ENCODE measurements at regions not wholly inside any gene's neighbourhood (a gene's known extent, or its start where the extent isn't known, plus 50 kb on each side); places are given as distances from the start of the nearest gene placed in this dataset.
"Not testable (repeated sequence)": the region's sequence is repeated elsewhere in the genome, so short reads cannot be mapped to it uniquely, and the experiment has no call there.

GRCh38 chr6:144360401-144360800, 75.3 kb downstream of the UTRN start:
- no peak for DNase-seq

GRCh38 chr6:144361016-144361415, 75.9 kb downstream of the UTRN start:
- DNase-seq, result no peak

- no peak for DNase-seq
These were observed 77.2 kb downstream of the UTRN start for GRCh38 chr6:144362042-144363018.

DNA sequence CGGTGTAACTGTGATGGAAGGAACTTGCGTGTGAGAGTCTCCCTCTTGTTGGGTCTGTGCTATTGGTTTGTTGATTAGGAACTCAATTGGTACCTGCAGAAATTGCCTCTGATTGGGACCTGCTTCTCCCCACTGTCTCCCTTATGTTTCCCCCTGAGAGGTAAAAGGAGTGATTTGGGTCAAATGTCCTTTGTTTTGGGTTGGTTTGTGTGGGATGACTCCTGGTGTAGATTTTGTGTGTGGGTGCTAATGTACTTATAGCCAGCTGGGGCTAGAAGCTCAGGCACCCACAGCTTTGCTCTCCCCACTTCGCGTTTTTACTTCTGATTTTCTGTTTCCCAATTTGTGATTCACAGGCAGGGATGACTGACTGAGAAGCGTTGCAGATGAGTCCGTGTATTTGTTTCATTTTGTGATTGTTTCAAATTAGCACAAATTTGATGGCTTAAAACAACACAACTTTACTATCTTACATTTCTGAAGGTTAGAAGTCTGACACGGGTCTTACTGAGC, 79.1 kb downstream of the UTRN start:
- no peak for DNase-seq

DNA sequence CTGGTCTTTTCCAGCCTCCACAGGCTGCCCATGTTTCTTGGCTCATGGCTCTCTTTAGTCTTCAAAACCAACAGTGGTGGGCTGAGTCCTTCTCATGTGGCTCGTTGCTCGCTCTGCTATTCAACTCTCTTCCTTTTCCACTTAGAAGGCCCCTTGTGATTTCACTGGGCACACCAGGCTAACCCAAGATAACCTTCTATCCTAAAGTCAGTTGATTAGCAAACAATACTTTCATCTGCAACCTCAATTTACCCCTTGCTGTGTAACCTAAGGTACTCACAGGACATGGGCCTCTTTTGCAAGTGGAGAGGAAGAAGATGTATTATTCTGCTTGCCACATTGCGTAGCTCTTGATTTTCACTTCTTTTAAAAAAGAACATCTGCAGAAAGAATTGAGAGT, 79.6 kb downstream of the UTRN start:
- no peak for DNase-seq

DNA sequence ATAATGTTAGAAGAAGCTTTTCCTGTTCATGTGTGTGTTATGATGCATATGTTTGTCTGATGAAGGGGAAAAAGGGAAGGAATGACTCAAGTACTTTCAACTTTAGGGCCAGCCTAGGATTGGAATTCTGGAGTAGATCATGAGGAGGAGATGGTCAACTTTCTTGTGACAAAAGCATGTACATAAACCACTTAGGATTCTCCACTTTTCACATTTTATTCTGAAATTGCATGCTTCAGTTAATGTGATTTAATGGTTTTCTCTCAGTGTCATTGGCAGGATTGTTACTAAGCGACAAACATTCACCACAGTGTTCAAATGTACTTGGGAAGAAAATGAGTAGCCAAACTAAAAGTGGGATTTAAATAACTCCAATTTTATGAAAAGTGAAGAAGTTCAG, 80.1 kb downstream of the UTRN start:
- DNase-seq, result no peak

DNA sequence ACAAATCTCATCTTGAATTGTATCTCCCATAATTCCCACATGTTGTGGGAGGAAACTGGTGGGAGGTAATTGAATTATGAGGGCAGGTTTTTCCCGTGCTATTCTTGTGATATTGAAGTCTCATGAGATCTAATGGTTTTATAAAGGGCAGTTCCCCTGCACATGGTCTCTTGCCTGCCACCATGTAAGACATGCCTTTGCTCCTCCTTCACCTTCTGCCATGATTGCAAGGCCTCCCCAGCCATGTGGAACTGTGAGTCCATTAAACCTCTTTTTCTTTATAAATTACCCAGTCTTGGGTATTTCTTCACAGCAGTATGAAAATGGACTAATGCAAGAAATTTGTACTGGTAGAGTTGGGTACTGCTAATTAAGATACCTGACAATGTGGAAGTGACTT, 84.6 kb downstream of the UTRN start:
- DNase-seq, result not testable (repeated sequence)

DNA sequence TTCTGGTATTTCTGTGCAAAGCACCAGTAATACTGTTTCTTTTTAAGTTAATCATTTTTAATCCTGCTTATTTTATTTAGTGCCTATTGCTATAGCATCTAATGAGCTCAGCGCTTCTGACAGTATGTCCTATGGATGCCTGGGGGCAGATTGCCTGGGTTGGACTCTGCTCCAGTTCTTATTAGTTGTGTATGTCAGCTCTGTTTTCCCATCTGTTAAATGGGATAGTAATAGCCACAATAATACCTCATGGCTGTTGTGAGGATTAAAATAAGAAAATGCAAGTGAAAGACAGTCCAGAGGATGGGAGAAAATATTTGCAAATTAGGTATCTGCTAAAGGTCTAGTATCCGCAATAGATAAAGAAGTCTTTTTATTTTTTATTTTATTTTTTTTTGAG, 87.0 kb downstream of the UTRN start:
- DNase-seq, result no peak

DNA sequence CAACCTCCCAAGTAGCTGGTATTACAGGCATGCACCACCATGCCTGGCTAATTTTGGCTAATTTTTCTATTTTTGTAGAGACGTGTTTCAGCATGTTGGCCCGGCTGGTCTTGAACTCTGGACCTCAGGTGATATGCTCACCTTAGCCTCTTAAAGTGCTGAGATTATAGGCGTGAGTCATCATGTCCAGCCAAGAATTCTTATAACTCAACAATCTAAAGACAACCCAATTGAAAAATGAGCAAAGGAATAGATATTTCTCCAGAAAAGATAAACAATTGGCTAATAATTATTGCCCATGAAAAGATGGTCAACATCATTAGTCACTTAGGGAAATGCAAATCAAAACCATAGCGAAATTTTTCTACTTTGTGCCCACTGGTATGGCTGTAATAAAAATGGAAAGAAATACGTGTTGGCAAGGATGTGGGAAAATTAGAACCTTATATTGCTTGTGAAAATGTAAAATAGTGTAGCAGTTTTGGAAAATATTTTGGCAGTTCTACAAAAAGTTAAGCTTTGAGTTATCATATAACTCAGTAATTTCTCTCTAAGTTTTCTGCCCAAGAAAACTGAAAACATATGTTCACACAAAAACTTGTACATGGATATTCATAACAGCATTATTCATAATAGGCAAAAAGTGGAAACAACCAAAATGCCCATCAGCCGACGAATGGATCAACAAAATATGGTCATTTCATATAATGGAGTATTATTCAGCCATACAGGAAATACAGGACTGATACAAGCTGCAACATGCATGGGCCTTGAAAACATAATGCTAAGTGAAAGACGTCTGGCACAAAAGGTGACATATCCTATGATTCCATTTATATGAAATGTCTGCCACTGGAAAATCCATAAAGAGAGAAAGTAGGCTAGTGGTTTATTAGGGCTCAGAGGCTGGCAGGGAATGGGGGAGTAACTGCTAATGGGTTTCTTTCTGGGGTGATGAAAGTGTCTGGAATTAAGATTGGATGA, 87.8 kb downstream of the UTRN start:
- DNase-seq, result no peak

GRCh38 chr6:144374525-144374924, 89.4 kb downstream of the UTRN start:
- not testable (repeated sequence) for DNase-seq

GRCh38 chr6:144377586-144378210, 92.6 kb downstream of the UTRN start:
- no peak for DNase-seq

GRCh38 chr6:144378437-144378836, 93.3 kb downstream of the UTRN start:
- no peak for DNase-seq

DNA sequence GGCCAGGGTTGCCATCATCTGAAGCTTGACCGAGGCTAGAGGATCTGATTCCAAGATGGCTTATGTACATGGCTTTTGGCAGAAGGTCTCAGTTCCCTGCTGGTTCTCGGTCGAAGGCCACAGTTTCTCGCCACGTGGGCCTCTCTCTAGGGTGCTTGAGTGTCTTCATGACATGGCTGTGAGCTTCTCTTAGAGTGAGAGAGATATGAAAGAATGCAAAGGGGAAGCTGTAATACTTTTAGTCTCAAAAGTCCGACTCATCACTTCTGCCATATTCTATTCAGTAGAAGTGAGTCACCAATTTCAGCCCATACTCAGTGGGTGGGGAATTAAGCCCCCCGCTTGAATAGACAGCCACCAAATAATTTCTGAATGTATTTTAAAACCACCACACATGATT, 94.2 kb downstream of the UTRN start:
- no peak for DNase-seq

DNA sequence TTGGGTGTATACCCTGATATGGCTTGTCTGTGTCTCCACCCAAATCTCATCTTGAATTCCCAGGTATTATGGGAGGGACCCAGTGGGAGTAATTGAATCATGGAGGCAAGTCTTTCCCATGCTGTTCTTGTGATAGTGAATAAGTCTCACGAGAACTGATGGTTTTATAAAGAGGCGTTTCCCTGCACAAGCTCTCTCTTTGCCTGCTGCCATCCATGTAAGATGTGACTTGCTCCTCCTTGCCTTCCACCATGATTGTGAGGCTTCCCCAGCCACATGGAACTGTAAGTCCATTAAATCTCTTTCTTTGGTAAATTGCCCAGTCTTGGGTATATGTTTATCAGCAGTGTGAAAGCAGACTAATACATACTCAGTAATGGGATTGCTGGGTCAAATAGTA, 96.4 kb downstream of the UTRN start:
- not testable (repeated sequence) for DNase-seq

DNA sequence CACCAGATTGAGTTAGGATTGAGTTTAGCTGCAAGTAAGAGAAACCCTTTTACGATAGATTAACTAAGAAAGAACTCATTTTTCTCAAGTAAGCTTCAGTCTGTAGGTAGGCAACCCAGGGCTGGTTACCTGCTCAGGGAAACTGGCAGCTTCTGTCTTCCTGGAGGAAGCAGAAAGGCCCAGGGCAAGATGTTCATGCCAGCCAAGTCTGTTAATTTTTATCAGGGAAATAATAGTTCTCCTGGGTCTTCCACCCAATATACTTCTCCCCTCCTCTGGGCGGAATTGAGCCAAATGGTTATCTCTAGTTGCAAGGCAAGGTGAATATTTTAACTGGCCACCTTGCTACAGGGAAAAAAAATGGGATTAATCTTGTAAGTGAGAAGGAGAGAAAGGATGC, 98.2 kb downstream of the UTRN start:
- DNase-seq, result no peak

- DNase-seq, result no peak
These were observed 99.3 kb downstream of the UTRN start for GRCh38 chr6:144384427-144384826.

- not testable (repeated sequence) for DNase-seq
These were observed 104.3 kb downstream of the UTRN start for GRCh38 chr6:144389474-144389873.

DNA sequence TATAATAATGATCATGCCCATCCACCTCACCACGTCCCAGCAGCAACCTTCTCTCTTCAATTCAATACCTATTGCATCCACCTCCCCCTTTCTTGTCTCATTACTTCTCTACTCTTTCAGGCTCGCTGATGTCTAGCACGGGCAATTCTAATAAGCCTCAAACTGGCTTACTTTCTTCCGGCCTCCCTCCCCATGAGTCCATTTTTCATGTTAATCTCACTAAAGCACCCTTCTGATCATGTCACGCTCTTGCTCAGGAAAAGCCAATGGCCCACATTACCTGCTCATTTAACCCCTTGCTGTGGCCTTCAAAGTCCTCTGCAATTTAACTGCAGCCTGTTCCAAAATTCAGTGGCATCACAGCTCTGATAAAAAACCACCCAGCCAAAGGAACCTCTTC, 105.1 kb downstream of the UTRN start:
- no peak for DNase-seq

DNA sequence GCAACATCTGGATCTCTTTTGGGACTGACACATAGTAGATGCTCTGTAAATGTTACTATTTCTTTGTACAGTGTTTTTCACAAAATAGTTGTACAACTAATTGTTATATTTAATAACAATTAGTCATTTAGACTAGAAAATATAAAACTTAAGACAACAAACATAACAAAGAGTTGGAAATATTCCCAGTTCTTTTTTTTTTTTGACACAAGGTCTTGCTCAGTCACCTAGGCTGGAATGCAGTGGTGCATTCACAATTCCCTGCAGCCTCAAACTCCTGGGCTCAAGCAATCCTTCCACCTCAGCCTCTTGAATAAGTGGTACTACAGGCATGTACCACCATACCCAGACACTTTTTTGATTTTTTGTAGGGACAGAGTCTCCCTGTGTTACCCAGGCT, 105.8 kb downstream of the UTRN start:
- DNase-seq, result no peak

DNA sequence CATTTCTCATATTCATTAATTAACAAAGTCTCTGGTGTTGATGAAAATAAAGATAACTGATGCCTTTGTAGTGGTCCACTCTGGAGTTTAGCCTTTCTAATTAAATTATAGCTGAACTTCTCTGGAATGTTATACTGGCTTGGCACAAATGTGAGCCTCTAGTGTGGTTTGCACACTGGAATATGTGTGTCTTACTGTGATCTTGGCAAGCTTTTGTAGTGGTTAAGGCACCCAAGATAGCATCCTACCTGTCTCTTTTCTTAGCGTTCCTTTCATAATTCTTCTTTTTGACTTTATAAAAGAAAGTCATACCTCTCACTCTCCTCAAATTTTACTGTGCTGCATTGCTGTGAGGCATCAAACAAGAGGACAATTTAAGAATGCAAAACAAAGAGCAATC, 107.4 kb downstream of the UTRN start:
- no peak for DNase-seq

- DNase-seq, result no peak
These were observed 109.1 kb downstream of the UTRN start for GRCh38 chr6:144394210-144394609.

DNA sequence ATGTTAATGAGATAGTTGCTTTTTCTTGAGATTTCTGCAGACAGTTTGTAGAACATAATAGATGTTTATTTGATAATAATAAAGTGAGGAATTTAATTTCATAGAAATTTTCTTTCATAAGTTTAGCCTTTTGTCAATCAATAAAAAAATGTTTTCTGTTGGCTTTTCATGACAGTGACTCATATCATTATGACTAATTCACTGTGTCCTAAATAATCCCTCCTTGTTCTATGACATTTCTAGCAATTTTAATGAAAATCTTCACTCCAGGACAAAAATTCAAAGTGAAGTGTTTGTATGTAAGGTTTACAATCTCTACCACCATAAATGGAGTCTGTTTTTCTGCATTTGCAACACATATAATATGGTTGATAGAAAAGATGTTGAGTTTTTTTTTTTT, 109.9 kb downstream of the UTRN start:
- no peak for DNase-seq

DNA sequence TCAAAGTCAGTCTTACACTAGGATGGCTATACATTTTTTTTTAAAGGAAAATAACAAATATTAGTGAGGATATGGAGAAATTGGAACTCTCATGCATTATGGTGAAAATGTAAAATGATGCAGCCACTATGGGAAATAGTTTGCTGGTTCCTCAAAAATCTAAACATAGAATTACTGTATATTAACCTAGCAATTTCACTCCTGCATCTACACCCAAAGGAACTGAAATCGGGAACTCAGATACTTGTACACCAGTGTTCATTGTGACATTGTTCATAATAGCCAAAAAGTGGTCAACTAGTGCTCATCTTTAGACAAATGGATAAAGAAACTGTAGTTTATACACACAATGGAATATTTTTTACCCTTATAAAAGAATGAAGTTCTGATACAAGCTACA, 110.7 kb downstream of the UTRN start:
- DNase-seq, result no peak
